CD4-positive, alpha-beta T cell treated with Interleukin-4 for 4 hours (primary cell): ENCODE measurements at regions not wholly inside any gene's neighbourhood (a gene's known extent, or its start where the extent isn't known, plus 50 kb on each side); places are given as distances from the start of the nearest gene placed in this dataset.
"Not testable (repeated sequence)": the region's sequence is repeated elsewhere in the genome, so short reads cannot be mapped to it uniquely, and the experiment has no call there.

Source experiments
- DNase-seq: peaks from one replicate; pipeline ENCODE4 v3.0.0-alpha.2; 2020

DNA sequence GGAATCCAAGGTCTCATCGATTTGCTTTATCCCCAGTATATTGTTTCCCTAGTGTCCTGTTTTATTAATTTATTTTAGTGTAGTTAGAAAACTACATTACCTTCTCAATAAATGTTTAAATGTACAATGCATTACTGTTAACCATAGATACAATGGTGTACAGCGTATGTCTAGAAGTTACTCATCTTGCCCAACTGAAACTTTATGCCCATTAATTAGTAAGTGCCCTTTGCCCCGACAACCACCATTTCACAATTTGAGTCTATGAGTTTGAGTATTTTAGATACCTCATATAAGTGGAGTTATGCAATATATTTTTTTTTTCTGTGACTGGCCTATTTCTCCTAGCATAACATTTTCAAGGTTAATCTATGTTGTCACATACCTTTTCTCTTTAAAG is 1343.0 kb upstream of the SLC39A10 start:
- no peak for DNase-seq

- DNase-seq: no peak
Measured at GRCh38 chr2:194304191-194304590, 1352.8 kb upstream of the SLC39A10 start.

- no peak for DNase-seq
Measured at GRCh38 chr2:194301946-194302345, 1355.1 kb upstream of the SLC39A10 start.

- no peak for DNase-seq
Measured at GRCh38 chr2:194294156-194294555, 1362.9 kb upstream of the SLC39A10 start.

DNA sequence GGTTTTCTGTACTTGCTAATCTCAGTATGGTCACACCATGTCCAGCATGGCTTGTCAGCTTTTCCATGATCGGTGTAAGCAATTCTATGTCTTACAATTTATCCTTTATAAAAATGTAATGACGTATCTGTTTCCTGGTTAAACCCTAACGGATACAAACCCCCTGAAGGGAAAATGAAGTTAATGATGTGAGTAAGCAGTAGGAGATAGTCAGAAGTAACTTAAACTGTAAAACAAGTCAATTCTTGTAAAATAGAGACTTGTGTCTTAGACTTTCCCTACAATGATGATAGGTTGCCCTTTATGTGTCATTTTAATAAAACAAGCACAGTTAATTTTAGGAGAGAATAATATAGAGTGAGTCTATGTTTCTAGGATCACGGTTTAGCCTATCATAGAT is 1365.9 kb upstream of the SLC39A10 start:
- no peak for DNase-seq

DNA sequence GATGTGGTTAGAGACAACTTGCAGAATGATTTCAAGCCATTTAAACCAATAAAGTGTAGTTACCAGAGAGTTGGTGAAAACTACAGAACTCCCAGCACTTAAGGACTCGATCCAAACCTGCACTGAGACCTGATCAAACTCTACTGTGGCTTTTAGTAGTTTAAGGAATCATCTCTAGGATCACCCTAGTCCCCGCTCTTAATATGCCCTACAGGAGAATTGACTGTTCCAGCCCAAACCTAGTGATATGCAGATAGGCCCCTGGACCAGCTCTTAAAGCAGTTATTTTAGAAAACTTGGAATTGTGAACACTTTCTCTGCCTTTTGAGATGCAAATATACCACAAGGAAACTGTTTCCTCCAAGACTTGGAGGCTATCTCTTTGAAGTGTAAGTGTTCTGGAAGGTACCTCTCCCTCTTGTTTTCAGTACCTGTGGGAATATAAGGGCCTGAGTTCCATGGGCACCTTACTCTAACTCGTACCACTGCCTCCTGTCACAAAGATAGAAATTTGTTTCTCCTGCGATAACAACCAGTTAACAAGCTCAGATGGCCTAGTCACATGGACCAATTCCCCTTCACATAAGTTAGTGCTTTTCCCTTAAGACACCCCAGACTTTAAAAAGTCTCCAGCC is 1367.2 kb upstream of the SLC39A10 start:
- no peak for DNase-seq

DNA sequence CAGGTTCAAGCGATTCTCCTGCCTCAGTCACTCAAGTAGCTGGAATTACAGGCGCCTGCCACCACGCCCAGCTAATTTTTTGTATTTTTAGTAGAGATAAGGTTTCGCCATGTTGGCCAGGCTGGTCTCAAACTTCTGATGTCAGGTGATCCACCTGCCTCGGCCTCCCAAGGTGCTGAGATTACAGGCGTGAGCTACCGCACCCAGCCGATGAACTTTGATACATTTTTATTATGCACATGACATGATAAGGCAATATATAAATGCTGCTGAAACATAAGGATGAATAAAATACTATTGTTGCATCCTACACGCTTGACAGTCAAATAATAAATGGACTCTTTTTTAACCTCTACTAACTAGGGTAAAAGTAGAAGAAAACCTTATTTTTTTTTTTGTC is 1380.4 kb upstream of the SLC39A10 start:
- DNase-seq: not testable (repeated sequence)

DNA sequence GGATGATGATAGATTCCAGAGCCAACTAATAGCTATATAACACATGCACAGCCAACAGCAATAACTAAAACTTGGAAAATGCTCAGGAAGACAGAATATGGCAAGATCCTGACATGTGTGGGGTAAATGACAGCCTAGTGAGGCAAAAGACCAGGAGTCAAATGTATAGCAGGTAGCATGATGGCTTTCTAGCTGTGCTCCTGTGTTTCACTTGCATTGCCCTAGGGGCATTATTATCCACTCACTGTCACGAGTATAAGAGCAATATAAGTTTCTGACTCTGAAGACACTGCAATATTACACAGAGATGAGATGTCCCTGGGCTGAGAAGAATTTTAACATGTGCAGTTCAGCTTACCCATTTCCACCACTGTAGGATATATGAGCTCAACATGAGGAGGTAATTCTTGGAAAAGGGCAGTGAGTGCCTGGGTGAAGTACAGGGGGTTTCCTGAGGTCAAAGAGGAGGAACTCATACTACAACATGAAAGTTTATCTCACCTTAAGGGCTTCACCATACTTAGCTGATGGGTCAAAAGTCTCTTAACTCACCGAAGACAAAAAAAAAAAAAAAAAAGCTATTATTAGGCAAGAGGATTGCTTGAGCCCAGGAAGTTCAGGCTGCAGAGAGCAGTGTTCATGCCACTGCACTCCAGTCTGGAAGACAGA is 1385.6 kb upstream of the SLC39A10 start:
- DNase-seq: no peak

DNA sequence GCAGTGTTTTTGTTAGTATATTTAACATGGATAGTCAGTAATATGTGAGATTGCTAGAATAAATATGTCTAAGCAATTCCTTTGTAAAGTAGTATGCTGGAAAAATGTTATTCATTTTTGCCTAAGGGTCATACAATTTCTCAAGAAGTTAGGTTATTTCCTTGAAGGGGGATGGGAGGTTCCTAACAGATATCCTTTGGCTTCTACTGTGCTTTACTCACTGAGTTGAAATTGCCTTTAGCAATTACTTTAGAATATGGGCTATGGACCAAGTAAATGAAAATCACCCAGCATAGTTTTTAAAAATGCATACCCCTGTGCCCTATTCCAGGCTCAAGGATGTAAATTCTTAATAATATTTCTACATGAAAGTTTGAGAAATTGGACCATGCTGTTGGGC is 1386.4 kb upstream of the SLC39A10 start:
- DNase-seq: no peak

- no peak for DNase-seq
Measured at GRCh38 chr2:194264586-194264985, 1392.4 kb upstream of the SLC39A10 start.

GRCh38 chr2:194260185-194260584 is 1396.8 kb upstream of the SLC39A10 start:
- no peak for DNase-seq

DNA sequence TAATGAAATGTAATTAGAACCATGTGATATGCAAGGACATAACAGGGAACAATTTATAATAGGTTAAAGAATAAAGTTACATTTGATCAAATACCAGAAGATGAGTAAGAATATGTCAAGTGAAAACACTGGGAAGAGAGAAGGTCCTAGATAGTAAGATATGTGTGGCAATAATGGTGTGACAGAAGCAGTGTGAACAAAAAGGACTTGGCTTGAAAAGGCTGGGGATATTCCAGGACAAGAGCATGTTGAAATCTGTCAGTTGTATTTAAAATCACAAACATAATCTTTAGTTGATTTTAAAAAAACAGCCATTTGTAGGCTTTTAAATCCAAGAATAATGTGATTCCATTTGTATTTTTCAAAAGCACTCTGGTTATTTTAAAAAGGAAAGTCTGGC is 1399.9 kb upstream of the SLC39A10 start:
- no peak for DNase-seq

- DNase-seq: no peak
Measured at GRCh38 chr2:194253528-194254259, 1403.3 kb upstream of the SLC39A10 start.

DNA sequence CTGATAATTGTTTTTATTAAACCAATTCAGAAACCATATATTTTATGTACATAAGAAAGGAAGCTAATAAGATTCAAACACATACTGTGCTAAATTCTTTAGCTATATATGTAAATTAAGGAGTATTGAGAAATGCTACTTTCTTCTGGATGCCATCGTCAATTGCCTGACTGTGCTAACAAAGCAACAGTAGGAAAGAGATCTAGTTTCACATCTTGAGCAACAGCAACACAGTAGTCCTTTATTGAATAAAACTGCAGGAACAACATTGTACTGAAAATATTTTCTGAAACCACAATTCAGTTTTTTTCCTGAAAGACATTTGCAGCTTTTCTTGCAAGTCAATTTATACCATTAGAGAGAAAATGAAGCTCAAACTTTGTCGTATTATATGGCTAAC is 1404.9 kb upstream of the SLC39A10 start:
- DNase-seq: no peak

DNA sequence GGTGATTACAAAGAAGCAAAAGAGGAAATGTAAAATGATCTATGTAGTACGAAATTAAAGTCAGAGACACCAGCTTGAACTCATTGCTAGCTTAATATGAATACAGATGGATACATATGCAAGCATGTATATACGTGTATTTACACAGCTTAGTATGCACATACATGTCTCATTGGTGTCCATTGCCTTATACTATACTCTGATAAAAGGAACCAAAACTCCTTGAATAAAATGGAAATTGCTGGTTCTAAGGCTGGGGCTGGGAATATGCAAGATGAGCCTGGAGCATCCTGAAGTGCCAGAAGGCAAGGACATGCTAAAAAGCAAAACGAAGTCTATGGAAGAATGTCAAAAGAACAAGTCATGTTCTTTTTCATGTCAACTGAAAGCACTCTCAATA is 1424.4 kb upstream of the SLC39A10 start:
- no peak for DNase-seq

DNA sequence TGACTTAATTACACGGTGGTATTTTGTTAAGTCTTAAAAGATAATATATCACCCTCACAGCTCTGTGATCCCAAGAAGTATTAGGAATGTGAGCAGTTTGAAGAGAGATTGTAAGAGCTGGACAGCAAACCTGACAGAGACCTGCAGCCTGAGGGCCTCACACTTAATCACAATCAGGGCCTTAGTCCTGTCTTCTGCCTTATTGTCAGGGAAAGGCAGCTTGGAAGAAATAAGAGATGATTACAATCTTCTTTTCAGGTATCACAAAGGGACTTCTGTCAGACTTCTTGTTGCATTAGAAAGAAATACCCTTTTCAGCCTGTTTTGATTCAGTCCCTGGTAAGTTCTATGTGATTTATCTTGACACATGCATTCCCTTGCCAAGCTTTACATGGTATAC is 1433.8 kb upstream of the SLC39A10 start:
- DNase-seq: no peak

- DNase-seq: no peak
Measured at GRCh38 chr2:194214192-194214591, 1442.8 kb upstream of the SLC39A10 start.

DNA sequence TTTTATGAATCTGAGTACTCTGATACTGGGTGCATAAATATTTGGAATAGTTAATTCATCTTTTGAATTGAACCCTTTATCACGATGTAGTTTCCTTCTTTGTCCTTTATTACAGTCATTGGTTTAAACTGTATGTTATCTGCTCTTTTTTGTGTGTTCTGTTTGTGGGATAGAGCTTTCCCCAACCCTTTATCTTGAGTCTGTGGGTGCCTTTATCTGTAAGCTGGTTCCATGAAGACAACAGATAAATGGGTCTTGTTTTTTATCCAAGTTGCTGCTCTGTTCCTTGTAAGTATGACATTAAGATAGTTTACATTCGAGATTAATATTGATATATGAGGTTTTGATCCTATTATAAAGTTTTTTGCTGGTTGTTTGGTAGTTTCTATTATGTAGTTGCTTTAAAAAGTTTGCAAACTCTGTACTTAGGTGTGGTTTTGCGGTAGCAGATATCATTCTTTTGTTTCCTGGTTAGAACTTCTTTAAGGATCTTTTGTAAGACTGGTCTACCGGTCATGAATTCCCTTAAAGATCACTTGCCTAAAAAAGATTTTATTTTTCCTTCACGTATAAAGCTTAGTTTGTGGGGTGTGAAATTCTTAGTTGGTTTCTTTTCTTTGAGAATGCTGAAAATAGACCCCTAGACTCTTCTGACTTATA is 1451.3 kb upstream of the SLC39A10 start:
- no peak for DNase-seq

- DNase-seq: no peak
Measured at GRCh38 chr2:194203898-194204297, 1453.1 kb upstream of the SLC39A10 start.

- DNase-seq: no peak
Measured at GRCh38 chr2:194182888-194183287, 1474.1 kb upstream of the SLC39A10 start.

DNA sequence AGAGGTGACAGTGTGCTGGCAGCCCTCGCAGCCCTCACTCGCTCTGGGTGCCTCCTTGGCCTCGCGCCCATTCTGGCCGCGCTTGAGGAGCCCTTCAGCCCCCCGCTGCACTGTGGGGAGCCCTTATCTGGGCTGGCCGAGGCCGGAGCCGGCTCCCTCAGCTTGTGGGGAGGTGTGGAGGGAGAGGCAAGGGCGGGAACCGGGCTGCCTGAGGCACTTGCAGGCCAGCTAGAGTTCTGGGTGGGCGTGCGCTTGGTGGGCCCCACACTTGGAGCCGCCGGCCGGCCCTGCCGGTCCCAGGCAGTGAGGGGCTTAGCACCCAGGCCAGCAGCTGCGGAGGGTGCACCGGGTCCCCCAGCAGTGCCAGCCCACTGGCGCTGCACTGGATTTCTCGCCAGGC is 1480.9 kb upstream of the SLC39A10 start:
- no peak for DNase-seq

DNA sequence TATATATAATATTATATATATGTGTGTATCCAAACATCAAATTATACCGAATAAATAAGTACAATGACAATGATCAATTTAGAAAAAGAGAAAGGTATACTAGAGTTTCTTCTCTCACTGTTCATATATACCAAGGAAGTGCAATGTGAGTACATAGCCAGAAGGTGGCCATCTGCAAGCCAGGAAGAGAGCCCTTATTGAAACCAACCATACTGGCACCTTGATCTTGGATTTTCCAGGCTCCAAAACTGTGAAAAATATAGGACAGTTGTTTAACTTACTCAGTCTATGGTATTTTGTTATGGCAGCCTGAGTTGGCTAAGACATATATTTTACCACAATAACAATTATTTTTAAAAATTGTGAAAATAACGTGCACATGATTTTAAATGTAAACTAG is 1490.2 kb upstream of the SLC39A10 start:
- no peak for DNase-seq

DNA sequence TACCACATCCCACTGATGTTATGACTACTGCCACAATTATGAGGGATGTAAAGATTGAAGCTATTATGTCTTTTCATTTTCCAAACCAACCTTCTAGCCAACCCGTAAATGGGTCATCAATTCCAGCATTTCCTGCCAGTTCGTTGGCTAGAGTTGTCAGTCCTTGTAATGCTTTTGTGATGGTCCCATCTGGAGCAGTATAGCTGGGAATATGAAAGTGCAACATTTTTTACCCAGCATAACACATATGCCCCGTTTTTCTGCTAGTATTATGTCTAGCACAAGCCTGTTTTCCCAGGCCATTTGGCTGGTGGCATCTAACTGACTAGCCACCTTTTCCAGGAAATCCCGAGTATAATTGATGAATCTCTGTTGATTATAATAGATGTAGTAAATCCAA is 1501.6 kb upstream of the SLC39A10 start:
- DNase-seq: no peak

- no peak for DNase-seq
Measured at GRCh38 chr2:194151231-194151630, 1505.8 kb upstream of the SLC39A10 start.
